H1 (cell line): ENCODE measurements at regions not wholly inside any gene's neighbourhood (a gene's known extent, or its start where the extent isn't known, plus 50 kb on each side); places are given as distances from the start of the nearest gene placed in this dataset.
"Not testable (repeated sequence)": the region's sequence is repeated elsewhere in the genome, so short reads cannot be mapped to it uniquely, and the experiment has no call there.

Experiments
- CTCF ChIA-PET: fragments of 300-600 bp; sonication (Branson Sonifier 250); formaldehyde crosslinking; loops from one replicate; lab custom pipeline; 2021; ENCODE audit not compliant: partially characterized antibody; lab: Charles Lee
- POLR2A ChIA-PET: fragments of 300-600 bp; sonication (Branson Sonifier 250); formaldehyde crosslinking; loops from one replicate; lab custom pipeline; 2021; ENCODE audit warnings: inconsistent platforms; ENCODE audit not compliant: partially characterized antibody; lab: Charles Lee
- DNase-seq, 2 experiments: peaks; one replicate each; pipeline versions ENCODE4 v3.0.0 to v3.0.0-alpha.2; 2010 to 2022; ENCODE audit warnings: low spot score in 2 of 2, low read depth in 1 of 2, mixed read lengths in 1 of 2
- FAIRE-seq: peaks from 2 replicates; lab custom pipeline; 2011; peaks lifted over from hg19 to GRCh38; lab: Jason Lieb, UNC
- H2AFZ ChIP-seq: 2 replicates; pipeline ENCODE4 v1.8.1; 2012; ENCODE audit warnings: low read length, inconsistent platforms
- H2AK5ac ChIP-seq: 2 replicates; pipeline ENCODE4 v1.6.1; 2013; ENCODE audit warnings: low read depth, low read length
- H2BK120ac ChIP-seq: replicated peaks from 2 replicates; pipeline ENCODE3; 2013; ENCODE audit warnings: low read depth, low read length, inconsistent platforms
- H2BK12ac ChIP-seq: 2 replicates; pipeline ENCODE4 v1.6.1; 2013; ENCODE audit warnings: low read depth, low read length
- H2BK15ac ChIP-seq: 2 replicates; pipeline ENCODE4 v1.6.1; 2013; ENCODE audit warnings: low read length
- H2BK20ac ChIP-seq: 2 replicates; pipeline ENCODE4 v1.6.1; 2013; ENCODE audit warnings: low read length
- H2BK5ac ChIP-seq: 2 replicates; pipeline ENCODE4 v1.6.1; 2013; ENCODE audit warnings: low read depth, low read length
- H3K14ac ChIP-seq: 2 replicates; pipeline ENCODE4 v1.6.1; 2013; ENCODE audit warnings: inconsistent platforms; ENCODE audit not compliant: insufficient read length
- H3K18ac ChIP-seq: 2 replicates; pipeline ENCODE4 v1.6.1; 2013; ENCODE audit warnings: low read length; ENCODE audit errors: extremely low read depth
- H3K23ac ChIP-seq: 2 replicates; pipeline ENCODE4 v1.6.1; 2013; ENCODE audit warnings: inconsistent platforms; ENCODE audit not compliant: insufficient read length
- H3K23me2 ChIP-seq: 2 replicates; pipeline ENCODE4 v1.6.1; 2013; ENCODE audit warnings: low read depth, low read length
- H3K27ac ChIP-seq: 2 replicates; pipeline ENCODE4 v1.6.1; 2011; ENCODE audit warnings: low read depth, low read length, inconsistent platforms
- H3K27me3 ChIP-seq, 4 experiments: replicated peaks in 1 of 4; 1 replicate in 1 of 4; 2 replicates in 3 of 4; pipeline versions ENCODE4 v1.6.1 to v1.8.1; 2011 to 2013; ENCODE audit warnings: low read length in 3 of 4, mild to moderate bottlenecking in 3 of 4, inconsistent platforms in 2 of 4, mixed read lengths in 2 of 4, moderate library complexity in 1 of 4; ENCODE audit not compliant: control insufficient read depth in 3 of 4, insufficient read depth in 3 of 4; ENCODE audit errors: extremely low read depth in 1 of 4
- H3K36me3 ChIP-seq, 4 experiments: 2 replicates each; pipeline versions ENCODE4 v1.6.1 to v1.8.1; 2011 to 2013; ENCODE audit warnings: mild to moderate bottlenecking in 4 of 4, low read length in 3 of 4, moderate library complexity in 2 of 4, control low read depth in 1 of 4, inconsistent platforms in 1 of 4; ENCODE audit not compliant: insufficient read depth in 4 of 4, control insufficient read depth in 2 of 4
- H3K4ac ChIP-seq: replicated peaks from 2 replicates; pipeline ENCODE3; 2013; ENCODE audit warnings: low read length, low read depth, mixed read lengths, inconsistent platforms; ENCODE audit not compliant: insufficient read length
- H3K4me1 ChIP-seq, 4 experiments: replicated peaks in 1 of 4; 1 replicate in 1 of 4; 2 replicates in 3 of 4; pipeline versions ENCODE4 v1.6.1 to v1.8.1; 2011 to 2013; ENCODE audit warnings: low read length in 3 of 4, inconsistent platforms in 2 of 4, mixed read lengths in 1 of 4; ENCODE audit not compliant: insufficient read depth in 4 of 4, control insufficient read depth in 3 of 4
- H3K4me2 ChIP-seq, 2 experiments: 2 replicates each; pipeline versions ENCODE4 v1.6.1 to v1.8.1; 2011 to 2013; ENCODE audit warnings: low read depth in 2 of 2, low read length in 2 of 2, control low read depth in 1 of 2, inconsistent platforms in 1 of 2, mild to moderate bottlenecking in 1 of 2; ENCODE audit not compliant: insufficient read depth in 1 of 2
- H3K4me3 ChIP-seq, 4 experiments: fragments of 200-600, 300-600 bp in 1 of 4; sonication (generic), shearing (Covaris generic), sonication (Bioruptor Twin) in 1 of 4; 2 replicates each; pipeline versions ENCODE4 v1.5.1 to v1.8.1; 2011 to 2016; ENCODE audit warnings: low read length in 4 of 4, low read depth in 3 of 4, control low read depth in 2 of 4, inconsistent platforms in 2 of 4, mild to moderate bottlenecking in 2 of 4, mixed read lengths in 1 of 4, moderate library complexity in 1 of 4; ENCODE audit not compliant: insufficient read depth in 2 of 4; ENCODE audit errors: extremely low read depth in 1 of 4
- H3K56ac ChIP-seq: replicated peaks from 2 replicates; pipeline ENCODE3; 2013; ENCODE audit warnings: low read depth, mild to moderate bottlenecking, mixed read lengths, low read length, inconsistent platforms; ENCODE audit not compliant: insufficient read length
- H3K79me1 ChIP-seq: 2 replicates; pipeline ENCODE4 v1.6.1; 2013; ENCODE audit warnings: low read depth, low read length, control low read depth
- H3K79me2 ChIP-seq, 2 experiments: 2 replicates each; pipeline versions ENCODE4 v1.6.1 to v1.8.1; 2012 to 2013; ENCODE audit warnings: low read length in 2 of 2, mild to moderate bottlenecking in 2 of 2, inconsistent platforms in 1 of 2; ENCODE audit not compliant: insufficient read depth in 2 of 2, control insufficient read depth in 1 of 2
- H3K9ac ChIP-seq, 4 experiments: replicated peaks in 1 of 4; 1 replicate in 1 of 4; 2 replicates in 3 of 4; pipeline versions ENCODE4 v1.6.1 to v1.8.1; 2011 to 2013; ENCODE audit warnings: low read depth in 3 of 4, low read length in 3 of 4, control low read depth in 2 of 4, mild to moderate bottlenecking in 2 of 4, moderate library complexity in 2 of 4, inconsistent platforms in 1 of 4; ENCODE audit errors: extremely low read depth in 1 of 4
- H3K9me3 ChIP-seq, 2 experiments: 2 replicates each; pipeline versions ENCODE4 v1.6.1 to v1.8.1; 2012 to 2013; ENCODE audit warnings: mild to moderate bottlenecking in 2 of 2, moderate library complexity in 2 of 2, control low read depth in 1 of 2, inconsistent platforms in 1 of 2, low read depth in 1 of 2, low read length in 1 of 2, mixed read lengths in 1 of 2; ENCODE audit not compliant: insufficient read depth in 2 of 2
- H4K20me1 ChIP-seq, 2 experiments: replicated peaks in 1 of 2; 2 replicates each; pipeline versions ENCODE3 to v1.8.1; 2011 to 2013; ENCODE audit warnings: inconsistent platforms in 2 of 2, low read length in 2 of 2, mild to moderate bottlenecking in 1 of 2; ENCODE audit not compliant: insufficient read depth in 2 of 2, control insufficient read depth in 1 of 2
- H4K5ac ChIP-seq: 2 replicates; pipeline ENCODE4 v1.6.1; 2013; ENCODE audit warnings: low read length, low read depth, mixed read lengths, inconsistent platforms; ENCODE audit not compliant: insufficient read length
- H4K8ac ChIP-seq: 2 replicates; pipeline ENCODE4 v1.8.0; 2013; ENCODE audit warnings: mild to moderate bottlenecking, moderate library complexity, low read length, inconsistent platforms; ENCODE audit not compliant: insufficient read depth; ENCODE audit errors: extremely low read depth
- H4K91ac ChIP-seq: replicated peaks from 2 replicates; pipeline ENCODE3; 2013; ENCODE audit warnings: low read length, mixed read lengths, inconsistent platforms; ENCODE audit not compliant: insufficient read length
- WGBS, 2 experiments: shearing (Covaris generic) in 1 of 2; methylation state at CpG; one replicate each; pipeline versions ENCODE4 v1.1.6 to v1.1.7; 2013 to 2015; ENCODE audit warnings: low lambda C conversion rate in 2 of 2, mixed read lengths in 2 of 2, inconsistent platforms in 1 of 2, low coverage in 1 of 2, missing lambda C conversion rate in 1 of 2; ENCODE audit not compliant: insufficient replicate concordance in 2 of 2, insufficient coverage in 1 of 2, insufficient read length in 1 of 2; ENCODE audit errors: extremely low coverage in 1 of 2, missing lambda C conversion rate in 1 of 2; 5-methylcytosine and 5-hydroxymethylcytosine counted together

GRCh38 chr1:120550335-120550734, 135.5 kb downstream of the NBPF8 start:
- H3K4me3 ChIP-seq, H2BK120ac ChIP-seq, FAIRE-seq, H3K9me3 ChIP-seq, H2BK15ac ChIP-seq, H3K36me3 ChIP-seq, H2AFZ ChIP-seq, H3K4me1 ChIP-seq, POLR2A ChIA-PET, CTCF ChIA-PET, H3K23me2 ChIP-seq, H3K79me1 ChIP-seq, DNase-seq, H3K56ac ChIP-seq, H2BK12ac ChIP-seq, H3K4ac ChIP-seq, H4K5ac ChIP-seq, H3K4me2 ChIP-seq, H3K18ac ChIP-seq, H3K14ac ChIP-seq, H3K27me3 ChIP-seq, H2AK5ac ChIP-seq, H3K79me2 ChIP-seq, H2BK5ac ChIP-seq, H4K8ac ChIP-seq, H4K20me1 ChIP-seq, H3K27ac ChIP-seq, H2BK20ac ChIP-seq, H4K91ac ChIP-seq, H3K23ac ChIP-seq, H3K9ac ChIP-seq: not testable (repeated sequence)
- no CpG with 5 or more reads among the region's 2 CpGs for WGBS, 2 experiments

GRCh38 chr1:120552190-120552589, 137.4 kb downstream of the NBPF8 start:
- H2BK20ac ChIP-seq = not testable (repeated sequence)

More at GRCh38 chr1:120552190-120552589, 137.4 kb downstream of the NBPF8 start:
- H2BK120ac ChIP-seq, H2BK15ac ChIP-seq, H4K5ac ChIP-seq, DNase-seq, H3K9ac ChIP-seq, FAIRE-seq, H4K91ac ChIP-seq, H3K4ac ChIP-seq, H3K23me2 ChIP-seq, POLR2A ChIA-PET, H2BK12ac ChIP-seq, H2BK5ac ChIP-seq, H3K79me2 ChIP-seq, H2AFZ ChIP-seq, H3K56ac ChIP-seq, H4K8ac ChIP-seq, H2AK5ac ChIP-seq, H3K36me3 ChIP-seq, H3K4me1 ChIP-seq, H3K4me2 ChIP-seq, CTCF ChIA-PET, H3K4me3 ChIP-seq, H3K14ac ChIP-seq, H4K20me1 ChIP-seq, H3K9me3 ChIP-seq, H3K79me1 ChIP-seq, H3K27me3 ChIP-seq, H3K23ac ChIP-seq, H3K18ac ChIP-seq, H3K27ac ChIP-seq: not testable (repeated sequence)
